ENCODE measurements at regions not wholly inside any gene's neighbourhood (a gene's known extent, or its start where the extent isn't known, plus 50 kb on each side); places are given as distances from the start of the nearest gene placed in this dataset.
"Not testable (repeated sequence)": the region's sequence is repeated elsewhere in the genome, so short reads cannot be mapped to it uniquely, and the experiment has no call there.

- TF ChIP-seq ZBTB11 (tag by site-specific recombination; conservative IDR thresholded peaks at IDR 0.05; ENCODE audit: low read depth) (no peak), ZNF146 (tag by site-specific recombination; IDR thresholded peaks at IDR 0.05) (no peak), PRDM2 (tag by site-specific recombination; IDR thresholded peaks at IDR 0.05; ENCODE audit: borderline replicate concordance) (no peak), ZNF792 (tag by site-specific recombination; IDR thresholded peaks at IDR 0.05) (no peak)
These were observed 231.4 kb downstream of the TTC6 start (continued) for GRCh38 chr14:37826869-37827268.

- Histone ChIP-seq H3K9me3 (ENCODE audit: control insufficient read depth, insufficient read depth, low read depth, low read length) (no peaks in the 10 kb centered on the region), H3K4me3 (ENCODE audit: low read depth, low read length) (no peak overlapping the region), H3K36me3 (ENCODE audit: control insufficient read depth in 2 of 2, insufficient read depth in 1 of 2, low read length in 2 of 2) (no peaks in the 10 kb centered on the region), H3K4me1 (ENCODE audit: control insufficient read depth, insufficient read depth, low read length) (no peaks in the 10 kb centered on the region), H3K27ac (ENCODE audit: extremely low read depth, low read depth, low read length) (no peak overlapping the region)
- no peak for TF ChIP-seq ZEB2 (tag by site-specific recombination; IDR thresholded peaks at IDR 0.05)
- peak; percentile 91 for TF ChIP-seq ZNF133 (tag by site-specific recombination; IDR thresholded peaks at IDR 0.05)
- ChIA-PET POLR2A (no interaction called here), CTCF (no interaction called here)
These were observed 234.8 kb downstream of the TTC6 start for GRCh38 chr14:37830271-37830670.

GRCh38 chr14:37834275-37834674 lies 238.8 kb downstream of the TTC6 start:
- Histone ChIP-seq H3K9me3 (ENCODE audit: control insufficient read depth, insufficient read depth, low read depth, low read length) (no peaks in the 10 kb centered on the region), H3K27ac (ENCODE audit: extremely low read depth, low read depth, low read length) (no peak overlapping the region), H3K4me3 (ENCODE audit: low read depth, low read length) (no peak overlapping the region), H3K36me3 (ENCODE audit: control insufficient read depth in 2 of 2, insufficient read depth in 1 of 2, low read length in 2 of 2) (no peaks in the 10 kb centered on the region), H3K4me1 (ENCODE audit: control insufficient read depth, insufficient read depth, low read length) (no peaks in the 10 kb centered on the region)
- ChIA-PET POLR2A (no interaction called here), CTCF (no interaction called here)
- no peak for TF ChIP-seq ZNF777 (tag by site-specific recombination; IDR thresholded peaks at IDR 0.05; ENCODE audit: borderline replicate concordance)
- TF ChIP-seq ZNF623 (tag by site-specific recombination; IDR thresholded peaks at IDR 0.05): no peak
- TF ChIP-seq ZNF2 (tag by site-specific recombination; IDR thresholded peaks at IDR 0.05): no peak
- TF ChIP-seq ZNF843 (tag by site-specific recombination; IDR thresholded peaks at IDR 0.05): no peak
- no peak for TF ChIP-seq ZNF223 (tag by site-specific recombination; IDR thresholded peaks at IDR 0.05)

GRCh38 chr14:37838778-37839177 lies 243.3 kb downstream of the TTC6 start:
- CTCF ChIA-PET; H3K36me3 ChIP-seq (ENCODE audit: control insufficient read depth in 2 of 2, insufficient read depth in 1 of 2, low read length in 2 of 2); H3K4me1 ChIP-seq (ENCODE audit: control insufficient read depth, insufficient read depth, low read length); H3K4me3 ChIP-seq (ENCODE audit: low read depth, low read length); H3K9me3 ChIP-seq (ENCODE audit: control insufficient read depth, insufficient read depth, low read depth, low read length); H3K27ac ChIP-seq (ENCODE audit: extremely low read depth, low read depth, low read length); POLR2A ChIA-PET: not testable (repeated sequence)
- peak; percentile 96 for TF ChIP-seq ZNF146 (tag by site-specific recombination; IDR thresholded peaks at IDR 0.05)

- H3K9me3 ChIP-seq (ENCODE audit: control insufficient read depth, insufficient read depth, low read depth, low read length); POLR2A ChIA-PET; H3K4me1 ChIP-seq (ENCODE audit: control insufficient read depth, insufficient read depth, low read length); H3K4me3 ChIP-seq (ENCODE audit: low read depth, low read length); CTCF ChIA-PET; H3K36me3 ChIP-seq (ENCODE audit: control insufficient read depth in 2 of 2, insufficient read depth in 1 of 2, low read length in 2 of 2); H3K27ac ChIP-seq (ENCODE audit: extremely low read depth, low read depth, low read length): not testable (repeated sequence)
These were observed 245.6 kb downstream of the TTC6 start for GRCh38 chr14:37841039-37841438.
